ENCODE measurements at regions not wholly inside any gene's neighbourhood (a gene's known extent, or its start where the extent isn't known, plus 50 kb on each side); places are given as distances from the start of the nearest gene placed in this dataset.

- no peak for TF ChIP-seq YY1 (IDR thresholded peaks at IDR 0.05)
- TF ChIP-seq CTCF (IDR thresholded peaks at IDR 0.05; ENCODE audit: low read depth, low read length, missing input control), result no peak
- TF ChIP-seq SP1 (IDR thresholded peaks at IDR 0.05), result no peak
- TF ChIP-seq HNF4G (IDR thresholded peaks at IDR 0.05), result no peak
- no peak for TF ChIP-seq RXRA (IDR thresholded peaks at IDR 0.05)
These were observed 233.6 kb downstream of the KTN1 start for GRCh38 chr14:55813630-55814029.

All from liver (tissue), 3 donors.